ENCODE measurements at regions not wholly inside any gene's neighbourhood (a gene's known extent, or its start where the extent isn't known, plus 50 kb on each side); places are given as distances from the start of the nearest gene placed in this dataset.
"Not testable (repeated sequence)": the region's sequence is repeated elsewhere in the genome, so short reads cannot be mapped to it uniquely, and the experiment has no call there.

DNA sequence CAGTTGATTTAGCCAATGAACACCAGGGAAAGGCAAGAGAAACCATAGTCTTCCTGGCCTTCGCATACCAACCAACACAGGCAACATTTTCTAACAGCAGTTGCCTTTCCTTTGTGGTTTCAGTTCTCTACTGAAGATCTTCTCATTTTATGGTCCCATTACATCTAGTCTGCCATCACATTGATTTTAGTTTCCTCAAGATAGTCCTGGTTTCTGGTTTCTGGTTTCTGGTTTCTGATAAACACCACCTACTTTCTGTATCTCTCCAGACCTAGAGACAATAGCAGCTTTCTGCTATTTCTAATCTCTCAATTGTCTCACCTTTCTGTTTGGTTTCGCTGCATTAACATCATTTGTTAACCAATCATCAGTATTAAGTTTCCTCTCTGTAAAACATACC is 646.3 kb upstream of the SPANXN1 start:
- H3K4me3 ChIP-seq = no peak overlapping the region
- H3K27ac ChIP-seq = no peak overlapping the region
- TF ChIP-seq EP300 (IDR thresholded peaks at IDR 0.05) (no peak), POLR2A (IDR thresholded peaks at IDR 0.05) (no peak), POLR2AphosphoS5 (IDR thresholded peaks at IDR 0.05) (no peak)
- TF ChIP-seq, protein P1, sequence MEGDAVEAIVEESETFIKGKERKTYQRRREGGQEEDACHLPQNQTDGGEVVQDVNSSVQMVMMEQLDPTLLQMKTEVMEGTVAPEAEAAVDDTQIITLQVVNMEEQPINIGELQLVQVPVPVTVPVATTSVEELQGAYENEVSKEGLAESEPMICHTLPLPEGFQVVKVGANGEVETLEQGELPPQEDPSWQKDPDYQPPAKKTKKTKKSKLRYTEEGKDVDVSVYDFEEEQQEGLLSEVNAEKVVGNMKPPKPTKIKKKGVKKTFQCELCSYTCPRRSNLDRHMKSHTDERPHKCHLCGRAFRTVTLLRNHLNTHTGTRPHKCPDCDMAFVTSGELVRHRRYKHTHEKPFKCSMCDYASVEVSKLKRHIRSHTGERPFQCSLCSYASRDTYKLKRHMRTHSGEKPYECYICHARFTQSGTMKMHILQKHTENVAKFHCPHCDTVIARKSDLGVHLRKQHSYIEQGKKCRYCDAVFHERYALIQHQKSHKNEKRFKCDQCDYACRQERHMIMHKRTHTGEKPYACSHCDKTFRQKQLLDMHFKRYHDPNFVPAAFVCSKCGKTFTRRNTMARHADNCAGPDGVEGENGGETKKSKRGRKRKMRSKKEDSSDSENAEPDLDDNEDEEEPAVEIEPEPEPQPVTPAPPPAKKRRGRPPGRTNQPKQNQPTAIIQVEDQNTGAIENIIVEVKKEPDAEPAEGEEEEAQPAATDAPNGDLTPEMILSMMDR (IDR thresholded peaks at IDR 0.05) = no peak
- DNase-seq = no peak
- H3K27me3 ChIP-seq = no peaks in the 10 kb centered on the region
- H3K36me3 ChIP-seq = no peaks in the 10 kb centered on the region
- no peaks in the 10 kb centered on the region for H3K9me3 ChIP-seq
- WGBS, 2 donors = 80 to 87% methylated on average over 2 of the region's 2 CpGs
- H3K4me1 ChIP-seq = no peaks in the 10 kb centered on the region
- no peak for ATAC-seq (ENCODE audit: low FRiP score in 2 of 2)

DNA sequence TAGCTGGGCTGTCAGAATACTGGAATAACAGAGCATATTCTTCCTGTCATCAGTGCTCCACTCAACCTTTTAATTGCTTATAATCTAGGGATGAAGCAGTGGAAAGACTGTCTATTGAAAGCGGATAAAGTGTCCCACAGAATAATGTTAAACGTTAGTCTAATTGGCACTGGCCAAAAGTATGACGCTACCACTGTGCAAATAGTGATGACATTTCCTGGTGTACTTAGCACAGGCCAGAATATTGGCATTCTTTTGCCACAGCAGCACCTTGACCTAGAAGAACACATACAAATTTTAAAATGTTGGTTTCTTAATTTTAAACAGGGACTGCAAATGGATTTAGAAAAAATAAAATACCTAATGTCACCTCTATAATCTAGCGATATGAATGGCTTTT is 635.2 kb upstream of the SPANXN1 start:
- H3K9me3 ChIP-seq = no peaks in the 10 kb centered on the region
- 59 to 94% methylated on average over 4 of the region's 4 CpGs for WGBS, 2 donors
- no peak for TF ChIP-seq POLR2A (IDR thresholded peaks at IDR 0.05)
- TF ChIP-seq, protein P1 (IDR thresholded peaks at IDR 0.05) = no peak
- TF ChIP-seq POLR2AphosphoS5 (IDR thresholded peaks at IDR 0.05) = no peak
- ATAC-seq (ENCODE audit: low FRiP score in 2 of 2) = no peak
- no peak overlapping the region for H3K27ac ChIP-seq
- no peaks in the 10 kb centered on the region for H3K36me3 ChIP-seq
- no peak overlapping the region for H3K4me3 ChIP-seq
- H3K27me3 ChIP-seq = no peaks in the 10 kb centered on the region
- DNase-seq = no peak
- H3K4me1 ChIP-seq = no peaks in the 10 kb centered on the region

DNA sequence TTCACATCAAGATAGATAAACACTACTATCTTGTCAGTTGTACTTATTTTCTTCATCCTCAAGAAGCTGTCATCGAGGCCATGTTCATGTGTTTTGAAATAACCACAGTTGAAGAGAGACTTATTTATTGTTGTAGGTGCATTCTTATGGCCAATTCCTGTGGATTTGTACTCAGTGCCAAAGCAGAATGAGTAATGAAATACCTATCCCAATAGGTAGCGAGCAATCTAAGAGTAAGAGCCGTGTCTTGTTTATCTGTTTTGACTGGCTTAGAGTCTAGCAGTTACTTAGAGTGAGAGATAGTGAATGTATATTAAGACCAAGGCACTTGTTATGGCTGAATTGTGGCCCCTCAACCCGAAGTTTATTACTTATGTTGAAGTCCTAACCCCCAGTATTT is 631.0 kb upstream of the SPANXN1 start:
- H3K4me3 ChIP-seq = no peak overlapping the region

DNA sequence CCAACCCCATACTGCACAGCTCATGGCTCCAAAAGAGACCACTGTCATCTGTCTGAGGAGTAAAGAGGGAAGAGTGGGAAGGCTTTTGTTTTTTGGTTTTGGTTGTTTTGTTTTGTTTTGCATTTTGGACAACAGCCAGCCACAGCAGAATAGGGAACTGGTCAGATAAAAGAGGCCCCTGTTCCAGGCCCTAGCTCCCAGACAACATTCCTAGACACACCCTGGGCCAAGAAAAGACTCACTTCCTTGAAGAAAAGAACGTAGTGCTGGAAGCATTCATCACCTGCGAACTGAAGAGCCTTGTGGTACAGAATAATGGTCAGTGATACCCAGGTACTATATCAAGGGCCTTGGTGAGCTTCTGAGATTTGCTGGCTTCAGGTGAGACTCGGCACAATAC is 619.4 kb upstream of the SPANXN1 start:
- H3K27me3 ChIP-seq = no peaks in the 10 kb centered on the region
- H3K27ac ChIP-seq = no peak overlapping the region
- no peak overlapping the region for H3K4me3 ChIP-seq
- no peaks in the 10 kb centered on the region for H3K36me3 ChIP-seq
- 32 to 36% methylated on average over 3 of the region's 3 CpGs for WGBS, 2 donors
- no peaks in the 10 kb centered on the region for H3K9me3 ChIP-seq
- ATAC-seq (ENCODE audit: low FRiP score in 2 of 2) (no peak), DNase-seq (no peak)
- no peak for TF ChIP-seq EP300 (IDR thresholded peaks at IDR 0.05)
- TF ChIP-seq, protein P1 (IDR thresholded peaks at IDR 0.05) = no peak
- no peak for TF ChIP-seq POLR2AphosphoS5 (IDR thresholded peaks at IDR 0.05)
- no peak for TF ChIP-seq POLR2A (IDR thresholded peaks at IDR 0.05)
- H3K4me1 ChIP-seq = no peaks in the 10 kb centered on the region

More for the DNA sequence above, 631.0 kb upstream of the SPANXN1 start:
- Histone ChIP-seq H3K27me3 (no peaks in the 10 kb centered on the region), H3K27ac (no peak overlapping the region), H3K4me1 (no peaks in the 10 kb centered on the region), H3K36me3 (no peaks in the 10 kb centered on the region), H3K9me3 (no peaks in the 10 kb centered on the region)
- 53 to 54% methylated on average over 2 to 4 of the region's 4 CpGs for WGBS, 2 donors
- TF ChIP-seq EP300 (IDR thresholded peaks at IDR 0.05) (no peak), POLR2AphosphoS5 (IDR thresholded peaks at IDR 0.05) (no peak), POLR2A (IDR thresholded peaks at IDR 0.05) (no peak)
- TF ChIP-seq, protein P1 (IDR thresholded peaks at IDR 0.05) = no peak
- ATAC-seq (ENCODE audit: low FRiP score in 2 of 2) (no peak), DNase-seq (no peak)

DNA sequence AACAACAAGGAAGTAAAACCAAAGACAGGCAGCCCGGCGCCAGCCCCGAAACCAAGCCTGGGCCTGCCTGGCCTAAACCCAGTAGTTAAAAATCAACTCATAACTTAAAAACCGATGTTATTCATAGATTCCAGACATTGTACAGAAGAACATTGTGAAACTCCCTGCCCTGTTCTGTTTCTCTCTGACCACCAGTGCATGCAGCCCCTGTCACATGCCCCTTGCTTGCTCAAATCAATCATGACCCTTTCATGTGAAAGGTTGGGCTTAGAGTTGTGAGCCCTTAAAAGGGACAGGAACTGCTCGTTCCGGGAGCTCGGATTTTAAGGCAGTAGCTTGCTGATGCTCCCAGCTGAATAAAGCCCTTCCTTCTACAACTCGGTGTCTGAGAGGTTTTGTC is 612.9 kb upstream of the SPANXN1 start:
- ATAC-seq (ENCODE audit: low FRiP score in 2 of 2); DNase-seq: not testable (repeated sequence)
- 80 to 85% methylated on average over 8 of the region's 8 CpGs for WGBS, 2 donors

More for the DNA sequence above, 612.9 kb upstream of the SPANXN1 start:
- not testable (repeated sequence) for H3K27me3 ChIP-seq, H3K36me3 ChIP-seq, H3K4me3 ChIP-seq, H3K4me1 ChIP-seq, H3K9me3 ChIP-seq, H3K27ac ChIP-seq

Data from upper lobe of left lung (tissue), 6 donors.